ENCODE measurements at regions not wholly inside any gene's neighbourhood (a gene's known extent, or its start where the extent isn't known, plus 50 kb on each side); places are given as distances from the start of the nearest gene placed in this dataset.

- TF ChIP-seq CTCF (IDR thresholded peaks at IDR 0.05), result no peak
- no peak for TF ChIP-seq ZFX (IDR thresholded peaks at IDR 0.05; ENCODE audit: borderline replicate concordance)
These were observed 326.6 kb upstream of the CITED2 start for GRCh38 chr6:139701003-139701402.
